ENCODE measurements at regions not wholly inside any gene's neighbourhood (a gene's known extent, or its start where the extent isn't known, plus 50 kb on each side); places are given as distances from the start of the nearest gene placed in this dataset.

DNA sequence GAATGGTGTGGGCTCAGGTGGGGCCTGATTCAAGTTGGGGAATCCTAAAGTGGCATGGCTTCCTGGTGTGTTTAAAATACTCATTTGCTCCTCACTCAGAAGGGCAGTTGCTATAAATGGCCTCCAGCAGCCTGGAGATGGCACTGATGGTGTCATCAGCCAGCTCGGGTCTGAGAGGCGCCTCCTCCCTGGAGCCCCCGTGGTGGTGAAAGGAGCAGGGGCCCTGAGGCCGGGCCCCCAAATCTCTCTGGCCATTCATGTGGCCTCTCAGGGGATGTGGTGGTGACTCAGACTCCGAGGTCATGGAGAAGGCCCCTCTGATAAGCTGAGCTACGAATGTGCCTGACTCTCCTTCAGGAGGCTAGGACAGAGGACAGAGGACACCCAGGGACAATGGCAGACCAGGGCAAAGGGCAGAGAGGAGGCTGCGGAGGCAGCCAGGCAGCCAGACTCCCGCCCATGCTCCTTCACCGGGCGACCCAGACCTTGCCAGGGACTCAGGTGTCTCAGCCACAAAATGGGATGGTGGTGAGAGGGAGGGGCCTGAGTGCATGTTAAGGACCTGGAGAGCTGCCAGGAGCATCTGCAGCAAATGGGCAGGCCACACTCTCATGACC lies 129.2 kb downstream of the CTTN start:
- TF ChIP-seq JUND (IDR thresholded peaks at IDR 0.05) (no peak), RAD21 (IDR thresholded peaks at IDR 0.05; ENCODE audit: low read depth) (no peak), POLR2A (IDR thresholded peaks at IDR 0.05; ENCODE audit: borderline replicate concordance, extremely low read depth, insufficient read depth, insufficient read length) (no peak), SP1 (IDR thresholded peaks at IDR 0.05; ENCODE audit: low read depth) (no peak), ELF1 (IDR thresholded peaks at IDR 0.05; ENCODE audit: borderline replicate concordance, low read depth) (no peak), CEBPB (IDR thresholded peaks at IDR 0.05; ENCODE audit: low read depth) (no peak), ZNF274 (IDR thresholded peaks at IDR 0.05; ENCODE audit: low read depth, low read length) (no peak), EZH2 (IDR thresholded peaks at IDR 0.05) (no peak), EZH2phosphoT487 (IDR thresholded peaks at IDR 0.05; ENCODE audit: borderline replicate concordance) (no peak), POLR2AphosphoS5 (IDR thresholded peaks at IDR 0.05; ENCODE audit: low read depth, low read length) (no peak), SRF (IDR thresholded peaks at IDR 0.05; ENCODE audit: low read depth) (no peak), EGR1 (IDR thresholded peaks at IDR 0.05; ENCODE audit: low read depth) (no peak)
- TF ChIP-seq, protein P1, sequence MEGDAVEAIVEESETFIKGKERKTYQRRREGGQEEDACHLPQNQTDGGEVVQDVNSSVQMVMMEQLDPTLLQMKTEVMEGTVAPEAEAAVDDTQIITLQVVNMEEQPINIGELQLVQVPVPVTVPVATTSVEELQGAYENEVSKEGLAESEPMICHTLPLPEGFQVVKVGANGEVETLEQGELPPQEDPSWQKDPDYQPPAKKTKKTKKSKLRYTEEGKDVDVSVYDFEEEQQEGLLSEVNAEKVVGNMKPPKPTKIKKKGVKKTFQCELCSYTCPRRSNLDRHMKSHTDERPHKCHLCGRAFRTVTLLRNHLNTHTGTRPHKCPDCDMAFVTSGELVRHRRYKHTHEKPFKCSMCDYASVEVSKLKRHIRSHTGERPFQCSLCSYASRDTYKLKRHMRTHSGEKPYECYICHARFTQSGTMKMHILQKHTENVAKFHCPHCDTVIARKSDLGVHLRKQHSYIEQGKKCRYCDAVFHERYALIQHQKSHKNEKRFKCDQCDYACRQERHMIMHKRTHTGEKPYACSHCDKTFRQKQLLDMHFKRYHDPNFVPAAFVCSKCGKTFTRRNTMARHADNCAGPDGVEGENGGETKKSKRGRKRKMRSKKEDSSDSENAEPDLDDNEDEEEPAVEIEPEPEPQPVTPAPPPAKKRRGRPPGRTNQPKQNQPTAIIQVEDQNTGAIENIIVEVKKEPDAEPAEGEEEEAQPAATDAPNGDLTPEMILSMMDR (IDR thresholded peaks at IDR 0.05 in 2 of 3, conservative IDR thresholded peaks at IDR 0.05 in 1 of 3; ENCODE audit: borderline replicate concordance in 1 of 3, insufficient read depth in 1 of 3, low read depth in 2 of 3, low read length in 2 of 3) = no peak
- TF ChIP-seq, protein P2, sequence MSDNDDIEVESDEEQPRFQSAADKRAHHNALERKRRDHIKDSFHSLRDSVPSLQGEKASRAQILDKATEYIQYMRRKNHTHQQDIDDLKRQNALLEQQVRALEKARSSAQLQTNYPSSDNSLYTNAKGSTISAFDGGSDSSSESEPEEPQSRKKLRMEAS (IDR thresholded peaks at IDR 0.05) = no peak
